Fibroblast of pulmonary artery (primary cell): ENCODE measurements at regions not wholly inside any gene's neighbourhood (a gene's known extent, or its start where the extent isn't known, plus 50 kb on each side); places are given as distances from the start of the nearest gene placed in this dataset.

Experiments
- DNase-seq: peaks from one replicate; pipeline ENCODE4 v3.0.0-alpha.2; 2010; ENCODE audit warnings: low read depth
- H3K4me3 ChIP-seq: replicated peaks from 2 replicates; pipeline ENCODE4 v1.5.1; 2011; ENCODE audit warnings: low read depth, mild to moderate bottlenecking, control low read depth, low read length, moderate library complexity
- CTCF ChIP-seq: IDR thresholded peaks from 2 replicates; pipeline ENCODE4 v1.5.1; 2011; ENCODE audit warnings: mild to moderate bottlenecking, control low read depth, low read length, inconsistent platforms; ENCODE audit errors: missing control alignments

GRCh38 chr6:148693882-148694484 lies 52.8 kb upstream of the UST start:
- peak; percentile 11 for DNase-seq
- no peak for TF ChIP-seq CTCF
- H3K4me3 ChIP-seq = no peak overlapping the region
